HG02798 (cell line): ENCODE measurements at regions not wholly inside any gene's neighbourhood (a gene's known extent, or its start where the extent isn't known, plus 50 kb on each side); places are given as distances from the start of the nearest gene placed in this dataset.

Source experiments
- ATAC-seq: cut with Tn5 transposase; IDR thresholded peaks from one replicate; pipeline ENCODE4 v1.9.1; 2021; ENCODE audit warnings: mild to moderate bottlenecking; ENCODE audit not compliant: unreplicated experiment, poor library complexity

DNA sequence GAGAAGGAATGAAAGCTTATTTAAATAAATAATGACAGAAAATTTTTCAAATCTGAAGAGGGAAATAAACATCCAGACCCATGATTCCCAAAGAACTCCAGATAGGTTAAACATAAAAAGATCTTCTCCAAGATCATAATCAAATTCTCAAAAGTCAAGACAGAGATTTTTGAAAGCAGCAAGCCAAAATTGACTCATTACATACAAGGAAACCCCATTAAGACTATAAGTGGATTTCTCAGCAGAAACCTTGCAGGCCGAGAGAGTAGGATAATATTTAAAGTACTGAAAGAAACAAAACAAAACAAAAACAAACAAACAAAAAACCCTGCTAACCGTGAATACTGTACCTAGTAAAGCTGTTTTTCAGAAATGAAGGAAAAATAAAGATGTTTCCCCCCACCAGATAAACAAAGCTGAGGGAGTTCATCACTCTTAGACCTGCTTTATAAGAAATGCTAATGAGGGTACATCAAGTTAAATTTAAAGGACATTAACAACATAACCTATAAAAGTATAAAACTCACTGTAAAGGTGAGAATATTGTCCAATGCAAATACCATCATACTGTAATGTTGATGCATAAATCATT lies 412.2 kb downstream of the INSC start:
- ATAC-seq, result no peak

DNA sequence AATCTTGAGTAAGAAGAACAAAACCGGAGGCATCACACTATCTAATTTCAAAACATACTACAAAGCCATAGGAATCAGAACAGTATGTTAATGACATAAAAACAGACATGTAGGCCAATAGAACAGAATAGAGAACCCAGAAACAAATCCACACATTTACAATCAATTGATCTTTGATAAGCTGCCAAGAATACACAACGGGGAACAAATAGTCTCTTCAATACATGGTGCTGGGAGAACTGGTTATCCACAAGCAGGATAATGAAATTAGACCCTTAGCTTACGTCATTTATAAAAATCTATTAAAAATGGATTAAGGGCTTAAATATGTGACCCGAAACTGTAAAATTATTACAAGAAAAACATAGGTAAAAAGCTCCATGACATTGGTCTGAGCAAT lies 417.7 kb downstream of the INSC start:
- ATAC-seq, result no peak

DNA sequence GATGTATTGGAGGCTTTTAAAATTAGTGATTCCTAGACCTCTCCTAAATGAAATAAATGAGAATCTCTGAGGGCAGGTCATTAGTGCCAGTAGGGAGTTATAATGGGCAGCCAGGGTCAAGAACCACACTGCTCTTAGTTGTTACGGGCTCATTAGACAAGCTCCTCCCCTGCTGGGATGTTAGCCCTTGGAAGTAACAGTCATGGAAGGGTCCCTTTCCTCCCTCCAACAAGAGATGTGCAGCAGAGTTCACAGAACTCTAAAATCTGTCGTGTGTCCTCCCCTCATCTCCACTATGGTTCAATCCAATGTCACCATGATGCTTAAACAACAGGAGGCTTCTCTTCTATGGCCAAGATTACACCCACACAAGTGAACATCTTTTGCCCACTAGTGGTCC lies 419.5 kb downstream of the INSC start:
- no peak for ATAC-seq

DNA sequence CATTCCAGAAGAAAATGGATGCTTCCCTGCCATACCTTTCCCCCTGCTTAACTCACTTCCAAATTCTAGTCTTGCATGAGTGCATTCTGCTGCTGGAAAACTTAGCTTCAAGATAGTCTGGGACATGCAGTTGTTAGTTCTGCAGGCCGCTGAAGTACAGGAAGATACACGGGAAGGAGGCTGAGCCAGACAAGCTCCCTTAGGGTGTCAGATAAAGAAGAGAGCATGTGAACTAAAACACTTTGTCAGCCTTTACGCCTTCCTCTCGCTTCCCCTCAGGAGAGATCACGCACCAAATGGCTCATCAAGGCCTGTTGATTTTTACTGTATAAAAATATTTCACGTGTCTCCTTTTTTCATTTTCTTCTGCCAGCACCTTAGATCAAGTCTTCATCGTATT lies 420.7 kb downstream of the INSC start:
- no peak for ATAC-seq

DNA sequence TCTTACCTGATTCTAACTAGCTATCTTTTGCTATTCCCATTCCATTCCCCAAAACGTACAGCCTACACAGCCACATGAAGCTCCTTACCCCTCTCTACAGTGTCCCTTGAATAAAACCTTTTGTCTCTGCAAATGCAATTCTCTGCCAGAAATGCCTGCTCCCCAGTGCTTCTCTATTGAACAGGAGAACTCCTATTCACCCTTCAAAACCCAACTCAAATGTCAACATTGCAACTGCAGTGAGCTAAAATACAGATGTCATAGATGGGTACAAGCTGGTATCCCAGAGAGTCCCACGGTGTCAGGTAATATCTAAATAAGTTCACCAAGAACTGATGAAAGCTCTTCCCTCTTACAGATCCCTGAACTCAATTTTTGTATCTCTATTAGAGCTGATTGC lies 421.7 kb downstream of the INSC start:
- no peak for ATAC-seq

DNA sequence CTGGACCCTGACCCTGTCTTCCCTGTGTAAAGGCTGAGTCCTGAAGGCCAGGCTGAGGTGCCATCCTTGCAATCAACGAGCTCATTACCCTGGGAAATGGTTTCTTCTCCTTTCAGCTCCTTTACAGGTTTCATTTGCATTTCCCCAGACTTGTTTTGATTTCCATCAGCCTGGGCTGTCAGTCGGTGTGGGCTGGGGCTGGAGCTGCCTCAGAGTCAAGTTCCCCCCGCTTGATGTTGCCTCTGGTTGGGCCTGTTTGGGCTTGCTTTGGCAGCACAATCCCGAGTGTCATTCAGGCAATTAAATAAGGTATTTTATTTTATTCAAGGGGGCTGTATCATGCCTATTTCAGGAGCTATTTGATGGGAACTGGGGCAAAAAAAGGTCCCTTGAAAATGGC lies 424.9 kb downstream of the INSC start:
- no peak for ATAC-seq

DNA sequence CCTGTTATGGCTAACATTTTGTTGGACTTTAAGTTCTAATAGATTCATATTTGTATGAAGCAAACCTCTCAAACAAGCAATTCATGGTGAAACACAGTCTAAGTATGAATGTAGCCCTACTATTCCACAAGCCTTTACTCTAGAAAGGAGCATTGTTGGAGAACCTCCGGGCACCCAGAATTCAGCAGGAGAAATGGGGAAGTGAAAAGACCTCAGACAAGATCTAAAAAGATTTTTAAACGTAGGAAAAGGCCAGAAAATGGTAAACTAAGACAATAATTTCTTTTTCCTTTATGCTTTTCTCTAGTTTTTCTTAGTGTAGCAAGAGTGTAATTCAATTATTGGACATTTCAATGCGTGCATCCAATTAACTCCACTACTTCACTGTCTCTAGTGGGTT lies 426.4 kb downstream of the INSC start:
- no peak for ATAC-seq

DNA sequence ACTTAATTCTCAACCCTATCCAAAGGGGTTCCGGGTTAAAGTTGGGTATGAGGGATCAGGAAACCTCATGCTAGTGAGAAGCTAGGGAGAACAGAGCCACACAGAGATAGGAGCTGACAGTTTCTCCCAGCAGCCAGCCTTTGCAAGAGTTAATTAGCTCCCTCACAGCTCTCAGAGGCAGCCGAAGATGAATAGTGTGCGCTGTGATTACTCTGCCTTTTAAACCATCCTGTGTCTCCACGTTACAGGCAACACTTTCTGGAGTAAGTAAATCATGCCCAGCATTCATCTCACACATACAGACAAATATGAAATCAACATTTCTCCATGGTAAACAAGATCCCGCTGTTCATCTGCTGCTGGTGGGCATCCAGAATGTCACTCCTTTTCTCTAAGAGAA lies 429.6 kb downstream of the INSC start:
- ATAC-seq, result no peak

DNA sequence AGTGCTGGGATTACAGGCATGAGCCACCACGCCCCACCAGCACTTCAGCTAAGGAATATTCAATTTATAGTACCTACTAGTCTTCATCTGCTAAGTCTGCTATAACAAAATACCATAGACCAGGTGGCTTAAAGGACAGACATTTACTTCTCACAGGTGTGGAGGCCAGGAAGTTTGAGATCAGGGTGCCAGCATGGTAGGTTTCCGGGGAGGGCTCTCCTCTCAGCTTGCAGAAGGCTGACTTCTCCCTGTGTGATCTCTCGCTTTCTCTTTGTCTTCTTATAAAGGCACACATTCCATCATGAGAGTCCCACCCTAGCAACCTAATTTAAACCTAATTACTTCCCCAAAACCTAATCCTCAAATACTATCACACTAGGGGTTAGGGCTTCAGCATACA lies 433.0 kb downstream of the INSC start:
- ATAC-seq, result no peak

DNA sequence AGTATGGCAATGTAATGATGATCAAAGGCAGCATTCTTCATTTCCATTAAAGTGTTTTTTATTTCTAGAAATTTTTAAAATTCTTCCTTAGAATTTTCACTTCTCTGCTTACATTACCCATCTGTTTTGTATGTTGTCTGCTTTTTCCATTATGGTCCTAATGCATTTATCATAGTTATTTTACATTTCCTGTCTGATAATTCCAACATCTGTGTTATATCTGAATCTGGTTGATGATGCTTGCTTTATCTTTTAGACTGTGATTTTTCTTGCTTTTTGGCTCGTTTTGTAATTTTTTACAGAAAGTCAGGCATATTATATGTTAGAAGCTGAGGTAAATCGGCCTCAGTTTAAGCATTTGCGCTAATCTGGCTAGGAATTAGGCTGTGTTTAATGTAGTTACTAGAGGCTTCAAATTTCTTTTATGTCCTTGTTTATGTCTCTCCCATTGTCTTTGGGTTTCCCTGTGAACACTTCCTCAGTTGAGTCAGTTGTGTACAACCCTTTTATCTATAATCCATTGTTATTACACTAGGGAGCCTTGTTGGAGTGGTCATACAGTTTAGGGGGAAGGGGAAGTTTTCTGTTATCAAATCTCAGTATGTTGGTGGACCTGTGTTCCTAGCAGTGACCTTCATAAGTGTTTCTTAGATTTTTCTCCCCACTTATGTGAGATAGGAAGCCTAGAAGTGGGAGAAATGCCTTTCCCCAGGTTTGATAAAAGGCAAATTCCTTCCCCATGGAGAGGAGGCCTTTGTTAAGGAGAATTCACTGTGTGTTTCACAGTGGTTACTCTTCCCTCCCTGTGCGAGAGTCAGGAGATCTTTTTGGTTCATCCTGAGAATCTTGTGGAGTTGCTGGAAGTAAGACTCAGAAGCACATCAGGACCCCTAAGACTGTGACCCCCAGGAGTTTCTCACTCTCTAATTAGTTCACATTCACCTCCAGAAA lies 437.5 kb downstream of the INSC start:
- no peak for ATAC-seq

DNA sequence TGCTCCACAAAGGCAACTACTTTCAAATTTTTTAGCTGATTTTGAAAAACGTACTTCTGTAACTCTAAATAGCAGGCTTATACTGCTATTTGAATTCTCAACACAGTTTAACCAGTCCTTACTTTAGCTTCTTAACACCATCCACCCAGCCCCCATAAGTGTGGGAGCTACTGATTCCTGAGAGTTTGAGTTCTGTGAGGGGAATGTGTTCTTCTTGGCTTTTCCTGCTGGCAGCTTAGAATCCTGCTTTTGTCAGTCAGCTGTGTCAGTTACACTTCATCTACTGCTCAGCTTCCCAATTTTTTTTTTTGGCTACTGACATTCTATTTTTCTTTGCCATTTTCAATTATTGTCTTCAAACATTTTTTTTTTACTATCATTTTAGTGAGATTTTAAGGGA lies 440.4 kb downstream of the INSC start:
- ATAC-seq, result no peak

DNA sequence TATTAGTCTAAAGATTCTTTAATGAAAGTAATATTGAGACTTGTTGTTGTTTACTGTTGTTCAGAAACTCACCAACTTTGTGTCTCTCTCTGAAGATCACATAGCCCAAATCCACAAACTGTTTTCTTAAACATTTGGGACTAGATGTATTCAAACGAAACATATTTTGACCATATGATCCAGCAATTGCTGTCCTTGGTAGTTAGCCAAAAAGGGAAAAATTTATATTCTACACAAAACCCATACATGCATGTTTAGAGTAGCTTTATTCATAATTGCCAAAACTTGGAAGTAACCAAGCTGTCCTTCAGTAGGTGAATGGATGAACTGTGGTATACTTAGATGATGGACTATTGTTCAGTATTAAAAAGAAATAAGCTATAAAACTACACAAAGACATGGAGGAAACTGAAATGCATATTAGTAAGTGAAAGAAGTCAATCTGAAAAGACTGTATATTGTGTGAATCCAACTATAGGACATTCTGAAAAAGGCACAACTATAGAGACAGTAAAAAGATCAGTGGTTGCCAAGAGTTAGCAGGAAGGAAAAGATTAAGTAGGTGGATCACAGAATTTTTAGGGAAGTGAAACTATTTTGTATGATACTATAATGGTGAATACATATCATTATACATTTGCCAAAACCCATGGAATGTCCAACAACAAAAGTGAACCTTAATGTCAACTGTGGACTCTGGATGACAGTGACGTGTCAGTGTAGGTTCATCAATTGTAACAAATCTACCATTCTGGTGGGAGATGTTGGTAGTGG lies 442.9 kb downstream of the INSC start:
- no peak for ATAC-seq

DNA sequence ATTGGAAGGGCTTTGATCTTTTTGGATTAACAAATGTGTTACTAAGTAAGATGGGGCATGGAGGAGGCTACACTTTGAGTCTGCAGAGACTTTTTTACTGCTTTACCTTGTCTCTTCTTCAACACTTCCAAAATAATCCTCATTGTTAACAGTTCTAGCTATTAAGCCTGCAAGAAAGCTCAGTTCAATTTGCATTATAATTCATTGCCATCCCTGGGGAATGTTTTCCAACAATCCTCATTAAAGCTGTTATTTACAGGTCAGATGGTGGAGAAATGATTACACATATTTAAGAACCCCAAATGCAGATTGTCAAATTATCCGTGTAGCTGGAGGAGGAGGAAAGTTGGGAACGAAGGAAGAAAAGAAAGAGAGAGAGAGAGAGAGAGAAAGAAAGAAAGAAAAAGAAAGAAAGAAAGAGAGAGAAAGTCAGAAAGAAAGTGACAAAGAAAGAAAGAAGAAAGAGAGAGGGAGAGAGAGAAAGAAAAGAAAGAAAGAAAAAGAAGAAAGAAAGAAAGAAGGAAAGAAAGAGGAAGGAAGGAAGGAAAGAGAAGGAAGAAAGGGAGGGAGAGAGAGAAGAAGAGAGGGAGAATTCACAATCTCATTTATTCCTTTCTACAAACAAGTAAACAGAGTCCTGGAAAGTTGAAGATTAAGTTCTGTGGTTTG lies 443.9 kb downstream of the INSC start:
- no peak for ATAC-seq

DNA sequence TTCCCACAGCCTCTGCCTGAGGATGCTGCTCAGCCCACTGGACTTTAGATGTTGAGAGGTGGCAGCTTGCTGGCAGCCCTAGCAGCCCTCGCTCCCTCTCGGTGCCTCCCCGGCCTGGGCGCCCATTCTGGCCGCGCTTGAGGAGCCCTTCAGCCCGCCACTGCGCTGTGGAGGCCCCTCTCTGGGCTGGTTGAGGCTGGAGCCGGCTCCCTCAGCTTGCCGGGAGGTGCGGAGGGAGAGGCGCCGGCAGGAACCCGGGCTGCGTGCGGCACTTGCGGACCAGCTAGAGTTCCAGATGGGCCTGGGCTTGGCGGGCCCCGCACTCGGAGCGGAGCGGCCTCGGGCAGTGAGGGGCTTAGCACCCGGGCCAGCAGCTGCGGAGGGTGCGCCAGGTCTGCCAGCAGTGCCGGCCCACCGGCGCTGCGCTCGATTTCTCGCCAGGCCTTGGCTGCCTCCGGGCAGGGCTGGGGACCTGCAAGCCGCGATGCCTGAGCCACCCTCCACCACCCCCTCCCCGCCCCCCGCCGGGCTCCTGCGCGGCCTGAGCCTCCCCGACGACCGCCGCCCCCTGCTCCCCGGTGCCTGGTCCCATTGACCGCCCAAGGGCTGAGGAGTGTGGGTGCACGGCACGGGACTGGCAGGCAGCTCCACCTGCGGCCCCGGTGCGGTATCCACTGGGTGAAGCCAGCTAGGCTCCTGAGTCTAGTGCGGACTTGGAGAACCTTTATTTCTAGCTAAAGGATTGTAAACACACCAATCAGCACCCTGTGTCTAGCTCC lies 446.2 kb downstream of the INSC start:
- no peak for ATAC-seq

DNA sequence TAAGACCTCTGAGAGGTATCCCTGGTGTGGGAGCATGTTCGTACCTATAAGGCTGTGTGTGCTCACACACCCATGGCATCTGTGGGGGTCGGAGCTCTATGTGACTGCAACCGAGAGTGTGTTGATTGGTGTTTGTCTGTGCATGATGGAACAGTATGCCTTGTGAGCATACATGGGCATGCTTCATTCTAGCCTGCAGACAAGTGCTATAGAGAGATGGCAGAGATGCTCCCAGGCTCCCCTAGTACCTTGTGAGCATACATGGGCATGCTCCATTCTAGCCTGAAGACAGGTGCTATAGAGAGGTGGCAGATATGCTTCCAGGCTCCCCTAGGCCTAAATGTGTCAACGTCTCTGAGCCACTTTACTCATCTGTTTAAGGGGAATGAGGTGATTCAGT lies 447.5 kb downstream of the INSC start:
- ATAC-seq, result no peak

DNA sequence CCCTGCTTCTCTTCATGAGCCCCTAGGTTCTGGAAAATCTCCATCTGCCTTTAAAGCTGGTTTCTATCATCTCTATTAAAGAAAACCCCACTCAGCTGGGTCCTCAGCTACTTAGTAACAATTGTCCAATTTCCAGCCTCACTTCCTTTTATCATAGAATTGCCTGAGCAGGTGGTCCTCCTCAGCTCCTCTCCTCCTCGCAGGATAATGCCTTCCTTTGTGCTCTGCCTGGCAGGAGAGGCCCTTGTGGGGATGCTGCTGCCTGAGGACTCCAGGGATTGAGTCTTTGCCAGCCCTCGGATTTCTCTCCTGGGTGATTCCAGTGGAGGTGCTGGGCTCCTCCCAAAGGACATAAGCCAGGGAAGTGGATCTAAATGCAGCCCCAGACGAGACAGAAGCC lies 448.3 kb downstream of the INSC start:
- ATAC-seq, result no peak

DNA sequence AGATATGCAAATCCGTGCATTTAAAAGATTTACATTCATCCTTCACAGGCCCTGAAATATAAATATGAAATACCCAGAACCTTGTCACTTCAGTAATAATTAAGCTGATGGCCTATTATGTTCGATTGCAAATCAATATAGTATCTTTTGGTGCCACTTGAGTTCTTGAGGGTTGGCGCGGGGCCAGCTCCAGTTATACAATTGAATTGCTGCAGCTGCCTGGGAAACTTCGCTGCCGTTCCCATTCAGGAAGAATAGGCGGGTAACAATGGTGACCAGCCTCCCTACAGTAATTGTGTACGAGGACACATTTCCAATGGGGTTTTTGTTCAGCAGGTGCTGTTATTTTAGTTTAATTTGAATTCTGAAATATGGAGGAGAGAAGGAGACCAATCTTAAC lies 451.2 kb downstream of the INSC start:
- ATAC-seq, result no peak

DNA sequence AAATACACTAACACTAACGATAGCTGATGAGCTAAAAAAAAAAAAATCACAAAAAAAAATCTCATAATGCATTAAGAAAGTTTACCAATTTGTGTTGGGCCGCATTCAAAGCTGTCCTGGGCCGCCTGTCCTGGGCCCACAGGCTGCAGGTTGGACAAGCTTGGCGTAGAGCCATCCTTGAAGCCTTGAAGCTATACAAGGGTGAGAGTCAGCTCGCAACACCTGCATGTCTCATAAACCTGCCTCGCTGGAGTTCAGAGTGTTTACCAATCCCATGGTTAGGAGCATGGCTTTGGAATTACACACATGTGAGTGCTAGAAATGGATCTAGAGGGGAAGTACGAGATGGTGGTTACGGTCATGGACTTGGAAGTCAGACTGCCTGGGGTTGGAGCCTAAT lies 453.7 kb downstream of the INSC start:
- ATAC-seq, result no peak

DNA sequence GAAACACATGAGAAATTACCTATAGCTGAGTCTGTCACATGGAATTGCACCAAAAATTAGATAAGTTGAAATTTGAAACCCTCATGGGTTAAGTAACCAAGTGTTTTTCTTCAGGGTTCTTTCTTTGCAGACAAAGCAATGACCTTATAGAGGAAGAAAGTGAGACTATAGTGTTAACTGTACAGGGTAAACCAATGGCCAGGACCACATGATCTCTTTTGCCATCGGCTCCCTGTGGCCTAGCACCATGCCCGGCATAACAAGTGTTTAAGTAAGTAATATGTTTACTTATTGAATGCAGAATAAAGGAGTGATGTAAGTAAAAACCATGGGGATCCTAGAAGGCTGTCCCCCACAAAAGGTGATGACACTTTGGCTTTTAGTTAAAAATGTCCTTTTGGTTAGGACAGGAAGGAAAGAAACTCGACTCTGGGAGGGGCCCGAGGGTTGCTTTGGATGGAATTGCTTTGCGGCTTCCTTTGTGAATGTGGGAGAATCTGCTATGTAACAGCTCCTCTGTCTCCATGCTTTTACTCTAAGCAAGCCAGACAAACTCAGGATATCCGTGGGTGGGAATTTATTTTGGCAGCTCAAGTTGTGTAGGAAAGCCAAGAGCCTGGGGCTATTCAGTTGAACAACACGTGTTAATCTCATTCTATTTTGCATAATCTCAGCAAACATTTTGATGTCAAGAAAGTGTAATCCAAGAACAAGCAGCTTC lies 454.7 kb downstream of the INSC start:
- ATAC-seq, result no peak
